Lower leg skin (tissue), 3 donors: ENCODE measurements at regions not wholly inside any gene's neighbourhood (a gene's known extent, or its start where the extent isn't known, plus 50 kb on each side); places are given as distances from the start of the nearest gene placed in this dataset.

Experiments used
- CTCF ChIP-seq, 3 donors: fragments of 450-650 bp; IDR thresholded peaks; one replicate each; pipeline ENCODE4 v1.5.1; 2016; ENCODE audit warnings: antibody characterized with exemption in 3 of 3, mild to moderate bottlenecking in 3 of 3, moderate library complexity in 2 of 3
- POLR2A ChIP-seq, 2 donors: fragments of 450-650 bp; IDR thresholded peaks; one replicate each; pipeline ENCODE4 v1.6.1; 2016 to 2017; ENCODE audit warnings: antibody characterized with exemption in 2 of 2, mild to moderate bottlenecking in 1 of 2, moderate library complexity in 1 of 2

GRCh38 chr17:77493901-77494663, 353.3 kb downstream of the SEC14L1 start:
- TF ChIP-seq CTCF (IDR thresholded peaks at IDR 0.05) (no peak), POLR2A (IDR thresholded peaks at IDR 0.05) (no peak)
